ENCODE measurements at regions not wholly inside any gene's neighbourhood (a gene's known extent, or its start where the extent isn't known, plus 50 kb on each side); places are given as distances from the start of the nearest gene placed in this dataset.
"Not testable (repeated sequence)": the region's sequence is repeated elsewhere in the genome, so short reads cannot be mapped to it uniquely, and the experiment has no call there.

DNA sequence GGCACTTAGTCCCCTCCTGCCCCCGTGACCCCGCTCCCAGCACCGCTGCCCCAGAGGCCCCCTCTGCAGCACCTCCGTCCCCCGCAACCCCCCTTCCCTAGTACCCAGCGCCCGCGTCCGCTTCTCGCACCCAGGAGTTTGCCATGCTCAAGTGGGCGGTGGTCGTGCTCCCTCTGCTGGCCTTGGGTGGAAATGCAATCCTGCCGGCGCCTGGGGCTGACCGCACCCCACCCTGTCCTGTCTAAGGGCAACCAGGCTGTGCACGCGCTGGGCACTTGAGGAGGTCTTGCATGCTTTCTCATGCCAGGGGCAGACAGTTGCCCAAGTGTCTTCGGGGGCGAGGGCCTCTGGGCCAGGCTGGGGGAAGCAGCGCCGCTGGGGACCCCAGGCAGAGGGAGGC lies 1544.9 kb upstream of the USP9Y start:
- DNase-seq (ENCODE audit: low spot score) = not testable (repeated sequence)

DNA sequence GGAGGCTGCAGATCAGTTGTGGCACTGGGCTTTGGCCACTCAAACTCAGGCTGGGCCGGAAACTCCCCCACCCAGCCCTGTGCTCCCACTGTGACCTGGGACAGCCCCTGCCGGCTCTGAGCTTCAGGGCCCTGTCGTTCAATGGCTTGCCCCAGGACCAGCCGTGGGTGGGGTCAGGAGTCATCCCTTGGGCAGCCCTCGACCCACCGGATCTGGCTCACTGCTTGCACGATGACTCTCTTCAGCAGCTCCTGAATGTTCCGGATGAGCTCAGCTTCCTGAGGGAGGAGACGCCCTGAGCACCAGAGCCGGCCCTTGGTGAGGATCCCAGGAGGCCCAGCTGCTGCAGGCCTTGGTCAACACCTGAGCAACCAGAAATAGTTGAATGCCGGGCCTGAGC lies 1544.2 kb upstream of the USP9Y start:
- not testable (repeated sequence) for DNase-seq (ENCODE audit: low spot score)

DNA sequence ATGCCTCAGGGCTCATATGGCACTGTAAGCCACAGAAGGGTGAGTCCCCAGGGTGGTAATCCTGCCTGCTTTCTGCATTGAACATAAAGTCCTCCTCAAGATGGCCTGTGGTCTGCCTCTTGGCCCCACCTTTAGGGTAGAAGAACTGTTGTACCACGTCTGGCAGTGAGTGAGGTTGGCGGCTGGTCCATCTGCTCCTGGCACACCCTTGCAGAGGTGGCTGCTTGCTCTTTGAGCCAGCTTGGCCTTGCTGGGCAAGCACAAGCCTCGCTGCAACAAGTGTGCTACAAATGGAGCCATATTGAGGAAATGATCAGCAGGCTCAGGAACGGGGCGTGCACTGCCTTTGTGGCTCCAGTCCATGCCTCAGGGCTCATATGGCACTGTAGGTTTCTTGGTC lies 1524.0 kb upstream of the USP9Y start:
- DNase-seq (ENCODE audit: low spot score) = not testable (repeated sequence)

DNA sequence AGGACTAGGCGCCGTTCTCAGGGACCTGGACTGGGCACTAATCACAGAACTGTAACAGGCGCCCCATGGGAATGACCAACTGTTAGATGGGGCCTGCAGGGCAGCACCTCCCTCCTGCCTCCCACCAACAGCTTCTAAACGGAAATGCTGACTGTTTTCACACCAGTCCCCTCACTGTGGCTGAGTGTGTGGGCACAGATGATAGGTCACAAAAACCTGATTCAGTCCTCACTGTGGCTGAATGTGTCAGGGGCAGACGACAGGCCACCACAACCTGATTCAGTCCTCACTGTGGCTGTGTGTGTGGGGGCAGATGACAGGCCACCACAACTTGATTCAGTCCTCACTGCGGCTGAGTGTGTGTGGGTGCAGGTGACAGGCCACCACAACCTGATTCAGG lies 1499.9 kb upstream of the USP9Y start:
- DNase-seq (ENCODE audit: low spot score) = not testable (repeated sequence)

DNA sequence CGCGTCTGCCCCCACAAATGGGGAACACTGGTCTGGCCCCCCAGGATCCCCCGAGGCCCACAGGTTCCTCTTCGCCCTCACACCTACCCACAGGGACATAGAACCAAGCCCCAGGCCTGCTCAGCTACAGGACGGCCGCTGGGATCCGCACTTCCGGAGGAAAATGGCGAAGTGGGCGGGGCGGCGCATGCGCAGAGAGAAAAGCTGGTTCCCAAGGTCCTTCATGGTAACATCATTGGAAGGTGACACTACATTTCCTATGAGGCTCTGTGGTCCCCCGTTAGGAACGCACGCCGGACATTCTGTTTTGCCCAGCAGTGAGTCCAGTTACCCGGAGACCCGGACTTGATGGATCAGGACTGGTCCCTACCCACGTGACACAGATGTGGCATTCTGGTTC lies 1486.2 kb upstream of the USP9Y start:
- DNase-seq (ENCODE audit: low spot score) = not testable (repeated sequence)
